Stimulated activated CD8-positive, alpha-beta memory T cell treated with anti-CD3 and anti-CD28 coated beads, Interleukin-4, amount 100 ng/mL, for 24 hours (primary cell): ENCODE measurements at regions not wholly inside any gene's neighbourhood (a gene's known extent, or its start where the extent isn't known, plus 50 kb on each side); places are given as distances from the start of the nearest gene placed in this dataset.

ENCODE experiments used
- DNase-seq: peaks from one replicate; pipeline ENCODE4 v3.0.0-alpha.2; 2020; ENCODE audit warnings: low read depth

GRCh38 chr4:57607566-57608180 is 497.5 kb upstream of the IGFBP7 start:
- no peak for DNase-seq

GRCh38 chr4:57605376-57605775 is 495.2 kb upstream of the IGFBP7 start:
- no peak for DNase-seq

- DNase-seq = no peak
Measured at GRCh38 chr4:57602141-57602540, 492.0 kb upstream of the IGFBP7 start.

GRCh38 chr4:57591073-57591472 is 480.9 kb upstream of the IGFBP7 start:
- DNase-seq = no peak

GRCh38 chr4:57588557-57588956 is 478.4 kb upstream of the IGFBP7 start:
- no peak for DNase-seq

- no peak for DNase-seq
Measured at GRCh38 chr4:57580710-57581599, 470.8 kb upstream of the IGFBP7 start.

- no peak for DNase-seq
Measured at GRCh38 chr4:57575426-57575825, 465.2 kb upstream of the IGFBP7 start.

- DNase-seq = no peak
Measured at GRCh38 chr4:57554556-57555092, 444.4 kb upstream of the IGFBP7 start.

- DNase-seq = no peak
Measured at GRCh38 chr4:57553728-57554127, 443.5 kb upstream of the IGFBP7 start.

- DNase-seq = no peak
Measured at GRCh38 chr4:57550198-57550597, 440.0 kb upstream of the IGFBP7 start.

GRCh38 chr4:57548856-57549255 is 438.7 kb upstream of the IGFBP7 start:
- no peak for DNase-seq

GRCh38 chr4:57544811-57545654 is 434.8 kb upstream of the IGFBP7 start:
- no peak for DNase-seq

GRCh38 chr4:57504797-57505530 is 394.8 kb upstream of the IGFBP7 start:
- DNase-seq = no peak

GRCh38 chr4:57504139-57504538 is 394.0 kb upstream of the IGFBP7 start:
- DNase-seq = no peak

- no peak for DNase-seq
Measured at GRCh38 chr4:57501720-57502119, 391.5 kb upstream of the IGFBP7 start.

GRCh38 chr4:57499786-57500185 is 389.6 kb upstream of the IGFBP7 start:
- DNase-seq = no peak

- DNase-seq = no peak
Measured at GRCh38 chr4:57498251-57498650, 388.1 kb upstream of the IGFBP7 start.

- DNase-seq = no peak
Measured at GRCh38 chr4:57496697-57497471, 386.7 kb upstream of the IGFBP7 start.

- DNase-seq = no peak
Measured at GRCh38 chr4:57494821-57495220, 384.6 kb upstream of the IGFBP7 start.

- no peak for DNase-seq
Measured at GRCh38 chr4:57492251-57492878, 382.2 kb upstream of the IGFBP7 start.
